Islet of Langerhans (tissue), 1 donor: ENCODE measurements at regions not wholly inside any gene's neighbourhood (a gene's known extent, or its start where the extent isn't known, plus 50 kb on each side); places are given as distances from the start of the nearest gene placed in this dataset.

Experiments
- FAIRE-seq: peaks from one replicate; lab custom pipeline; 2011; peaks lifted over from hg19 to GRCh38; lab: Jason Lieb, UNC

DNA sequence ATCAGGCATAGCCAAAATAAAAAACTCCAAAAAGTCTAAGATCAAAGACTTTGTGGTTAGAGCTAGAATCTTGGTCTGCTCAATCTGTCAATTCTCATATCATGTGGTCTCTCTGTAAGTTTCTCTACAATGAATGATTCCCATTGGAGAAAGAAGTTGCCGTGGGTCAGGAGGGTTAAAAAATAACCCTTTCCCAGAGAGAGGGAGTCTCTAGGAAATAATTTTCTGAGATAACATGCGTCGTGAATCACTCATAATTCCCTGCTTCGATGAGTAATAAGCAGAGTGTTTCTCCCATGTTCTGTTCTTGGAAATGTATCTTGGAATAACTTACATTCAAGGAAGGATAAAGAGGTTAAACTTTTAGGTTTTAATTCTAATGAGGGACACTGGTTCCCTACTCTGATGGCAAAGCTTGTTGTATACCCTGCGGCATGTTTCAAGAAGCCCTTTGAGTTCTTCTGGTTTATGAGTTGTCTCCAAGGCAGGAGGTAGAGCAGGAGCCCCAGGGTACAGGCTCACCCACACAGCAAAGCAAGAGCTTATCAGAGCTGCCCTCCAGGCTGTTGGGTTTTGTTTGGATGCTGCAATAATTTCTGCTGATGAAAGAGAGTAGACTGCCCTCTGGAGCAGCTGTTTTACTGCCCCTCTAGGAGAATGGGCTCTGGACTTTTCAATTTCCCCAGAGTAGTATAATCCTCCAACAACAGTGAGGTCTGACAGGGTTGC is 599.1 kb downstream of the QKI start:
- no peak for FAIRE-seq

DNA sequence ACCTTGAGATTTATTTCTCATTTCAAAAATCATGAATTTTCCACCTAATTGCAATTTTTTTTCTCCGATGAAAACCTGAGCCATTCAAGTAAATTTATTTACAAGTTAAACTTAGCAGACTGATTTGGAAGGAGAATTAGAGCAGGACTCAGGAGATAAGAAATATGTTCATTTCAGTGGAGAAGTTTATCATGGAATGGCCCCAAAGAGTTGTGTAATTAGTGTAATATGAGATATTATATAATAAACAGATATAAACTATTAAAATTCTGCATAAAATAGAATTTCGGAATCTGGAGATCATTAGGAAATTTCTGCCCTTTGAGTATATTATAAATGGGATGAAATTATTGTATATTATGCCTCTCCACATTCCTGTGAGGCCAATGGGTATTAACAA is 596.8 kb downstream of the QKI start:
- FAIRE-seq, result no peak

DNA sequence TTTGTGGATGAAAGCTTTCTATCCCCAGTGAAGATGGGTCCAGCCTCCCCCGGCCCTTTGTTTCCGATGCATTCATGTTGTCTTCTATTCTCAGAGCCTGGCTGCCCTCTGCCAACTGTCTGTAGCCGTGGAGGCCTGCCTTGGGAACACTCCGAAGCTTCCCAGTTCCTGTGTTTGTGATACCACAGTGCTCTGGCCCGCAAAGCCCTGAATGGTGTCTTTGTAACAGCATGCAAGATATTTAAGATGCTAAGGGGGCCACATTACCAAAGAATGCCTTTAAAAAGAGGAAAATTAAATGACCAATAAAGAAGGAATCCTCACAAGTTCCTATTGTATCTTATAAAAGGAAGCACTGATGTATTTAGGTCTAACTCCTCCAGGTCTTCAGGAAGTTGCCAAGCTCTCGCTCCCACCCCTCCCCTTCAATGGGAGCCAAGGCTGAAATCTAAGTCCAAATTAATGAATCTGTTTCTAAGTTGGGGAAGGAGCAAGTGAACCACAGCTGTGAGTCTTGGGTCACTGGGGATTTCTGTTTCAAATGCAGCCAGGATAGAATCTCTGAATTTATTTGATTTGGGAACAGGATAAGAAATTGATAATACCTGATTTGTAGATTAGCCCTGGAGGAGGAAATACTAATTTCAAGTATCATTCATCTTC is 596.1 kb downstream of the QKI start:
- FAIRE-seq, result no peak

DNA sequence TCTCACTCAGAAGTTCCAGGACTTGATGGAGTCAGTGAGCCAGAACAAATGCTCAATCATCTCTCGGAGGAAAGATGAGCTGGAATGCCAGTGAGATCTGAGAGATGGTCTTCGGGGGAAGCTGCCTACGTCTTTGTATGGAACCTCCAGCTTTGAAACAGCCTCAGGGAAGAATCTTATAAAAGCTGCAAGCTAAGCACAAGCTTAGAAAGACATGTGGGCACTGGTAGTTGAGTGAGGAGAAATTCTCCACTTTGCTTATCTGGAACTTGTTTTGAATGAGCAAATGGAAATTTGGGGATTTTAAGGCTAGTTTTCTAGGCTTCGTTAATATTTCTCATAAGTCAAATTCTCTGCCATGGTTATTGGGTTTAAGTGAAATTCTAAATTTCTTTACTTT is 594.4 kb downstream of the QKI start:
- FAIRE-seq, result no peak

DNA sequence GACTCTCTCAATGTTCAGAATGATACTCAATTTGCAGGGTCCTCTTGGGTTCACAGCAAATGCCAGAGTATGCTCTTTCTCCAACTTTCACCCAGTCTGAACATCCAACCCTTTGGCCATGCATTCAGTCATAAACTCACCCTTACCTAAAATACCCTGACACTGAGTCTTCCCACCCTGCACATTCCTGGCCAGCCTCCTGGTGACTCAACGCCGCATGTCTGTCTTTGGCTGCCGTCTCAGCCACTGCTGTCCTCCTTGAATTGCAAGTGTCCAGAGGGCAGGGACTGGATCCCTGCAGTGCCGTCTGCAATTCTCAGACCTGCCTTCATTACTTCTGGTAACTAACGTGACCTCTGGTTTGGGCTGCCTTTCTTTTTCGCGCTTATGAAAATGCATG is 593.4 kb downstream of the QKI start:
- no peak for FAIRE-seq

DNA sequence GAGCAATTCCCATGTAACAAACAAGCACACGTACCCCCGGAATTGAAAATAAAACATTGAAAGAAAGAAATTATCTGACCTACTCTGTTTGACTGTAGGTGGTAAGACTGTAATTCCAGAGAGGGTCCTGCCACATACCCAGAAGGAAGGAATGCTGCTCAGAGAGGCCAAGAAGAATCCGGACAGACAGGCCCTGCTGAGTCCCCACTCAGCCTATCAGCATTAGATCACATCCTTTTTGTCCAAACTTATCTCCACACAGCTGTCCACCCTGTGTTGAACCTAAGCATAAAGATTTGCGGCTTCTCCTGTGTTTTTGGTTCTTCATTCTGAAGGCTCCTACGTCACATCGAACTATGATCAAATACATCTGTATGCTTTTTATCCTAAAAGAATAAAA is 591.9 kb downstream of the QKI start:
- FAIRE-seq, result no peak

DNA sequence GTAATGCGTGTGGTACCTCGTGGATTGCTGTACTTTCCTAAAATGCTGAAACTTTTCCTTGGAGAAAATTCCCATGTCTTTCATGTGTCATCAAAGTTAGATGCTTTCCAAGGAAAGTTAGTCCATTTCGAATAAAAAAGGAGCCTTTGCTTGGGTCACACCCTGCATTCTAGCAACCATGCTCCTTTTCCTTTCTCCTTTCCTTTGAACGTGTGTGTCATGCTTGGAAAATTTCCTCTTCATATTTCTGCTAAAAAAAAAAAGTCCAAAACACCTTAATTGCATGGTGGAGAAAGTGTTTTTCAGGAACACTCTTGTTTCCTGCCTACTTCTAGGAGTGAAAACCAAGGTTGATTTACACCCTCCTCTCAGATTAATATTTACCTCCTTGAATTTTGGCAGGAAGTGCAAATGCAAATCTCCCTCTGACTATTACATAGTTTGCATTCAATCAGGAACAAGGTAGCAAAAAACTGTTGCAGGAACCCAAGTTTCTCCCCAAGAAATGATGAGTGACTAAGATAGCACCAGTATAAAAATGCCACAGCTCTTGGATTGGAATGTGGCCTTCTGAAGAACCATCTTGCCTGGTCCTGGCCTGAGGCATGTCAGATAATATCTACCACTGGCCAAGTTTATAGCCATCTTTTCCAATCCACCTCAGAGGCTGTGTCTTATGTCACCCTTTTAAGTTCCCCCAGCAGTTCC is 590.6 kb downstream of the QKI start:
- FAIRE-seq, result no peak

DNA sequence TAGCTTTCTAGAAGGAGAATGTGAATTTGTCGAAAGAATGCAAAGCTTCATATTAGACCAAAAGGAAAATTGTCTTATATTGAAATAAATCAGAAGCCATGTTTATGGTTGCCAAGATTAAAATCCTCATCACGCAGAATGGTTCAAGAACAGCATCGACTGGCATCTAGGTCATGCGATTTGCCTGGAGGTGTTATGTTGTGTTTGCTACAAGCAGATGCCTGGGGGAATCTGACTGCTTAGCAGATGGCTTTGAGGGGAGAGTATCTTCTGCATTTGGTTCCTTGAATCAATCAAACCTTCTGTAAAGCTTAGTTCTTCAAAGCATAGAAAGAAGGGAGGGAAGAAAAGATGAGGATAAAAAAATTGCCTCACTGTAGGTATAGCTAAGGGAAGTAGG is 585.8 kb downstream of the QKI start:
- no peak for FAIRE-seq

DNA sequence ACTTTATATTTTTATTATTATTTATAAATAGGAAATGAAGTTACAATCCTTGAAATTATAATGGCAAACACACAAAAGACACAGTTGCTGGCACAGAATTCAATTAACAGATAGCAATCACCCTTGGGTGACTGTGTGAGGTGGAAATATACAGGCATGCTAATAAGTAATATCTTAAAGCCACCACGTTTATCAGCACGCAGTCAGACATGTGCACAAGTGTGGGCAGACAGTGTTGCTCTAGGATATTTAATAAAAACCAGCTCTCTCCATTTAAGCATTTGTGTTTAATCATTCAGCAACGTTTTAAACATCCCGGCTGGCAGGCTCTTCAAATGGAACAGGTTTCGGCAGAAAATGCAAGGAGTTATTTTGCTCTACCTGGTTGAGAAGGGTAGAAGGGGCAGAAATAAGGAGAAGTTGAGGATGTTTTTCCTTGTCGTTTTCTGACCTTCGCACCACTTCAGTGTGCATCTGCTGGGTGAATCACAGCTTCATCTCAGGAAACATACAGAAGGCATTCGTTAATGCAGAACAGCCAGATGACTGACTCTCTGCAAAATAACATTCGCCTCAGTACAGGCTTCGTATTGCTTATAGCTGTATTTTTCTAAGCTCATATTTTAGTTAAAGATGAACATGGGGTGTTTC is 585.1 kb downstream of the QKI start:
- FAIRE-seq, result no peak

DNA sequence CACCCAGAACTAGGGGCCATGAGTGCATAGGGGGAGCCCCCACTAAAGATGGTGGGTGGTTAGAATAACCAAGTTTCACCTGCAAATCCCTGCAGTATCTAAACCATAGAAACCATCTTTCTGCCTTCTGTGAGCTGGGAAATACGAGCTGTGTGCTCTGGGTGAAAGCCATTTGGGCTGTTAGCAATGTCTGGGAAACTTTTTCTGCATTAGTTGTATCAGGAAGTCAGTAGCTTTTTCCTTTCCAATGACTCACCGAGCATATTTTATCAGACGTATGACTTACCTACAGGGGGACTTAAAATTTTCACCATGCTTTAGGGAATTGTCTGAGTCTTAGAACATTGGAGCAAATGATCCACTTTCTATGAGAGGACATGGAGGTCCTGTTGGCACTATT is 584.0 kb downstream of the QKI start:
- FAIRE-seq, result no peak

DNA sequence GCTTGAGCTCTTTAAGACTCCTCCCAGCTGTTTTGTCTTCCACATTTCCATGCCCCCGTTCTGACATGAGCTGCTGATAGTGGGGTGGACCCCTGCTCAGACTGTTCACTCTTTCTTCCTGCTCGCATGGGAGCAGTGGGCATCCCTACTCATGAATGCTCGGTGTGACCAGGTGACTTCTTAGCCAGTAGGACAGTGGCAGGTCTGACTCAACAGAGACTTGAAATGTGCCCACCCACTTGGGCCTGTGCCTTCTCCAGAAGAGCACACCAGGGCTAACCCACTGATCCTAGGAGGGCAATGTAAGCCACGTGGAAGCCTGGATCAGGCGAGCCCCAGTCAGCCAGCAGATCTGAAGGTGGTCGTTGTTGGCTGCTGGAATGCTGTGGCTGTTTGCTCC is 582.0 kb downstream of the QKI start:
- no peak for FAIRE-seq

DNA sequence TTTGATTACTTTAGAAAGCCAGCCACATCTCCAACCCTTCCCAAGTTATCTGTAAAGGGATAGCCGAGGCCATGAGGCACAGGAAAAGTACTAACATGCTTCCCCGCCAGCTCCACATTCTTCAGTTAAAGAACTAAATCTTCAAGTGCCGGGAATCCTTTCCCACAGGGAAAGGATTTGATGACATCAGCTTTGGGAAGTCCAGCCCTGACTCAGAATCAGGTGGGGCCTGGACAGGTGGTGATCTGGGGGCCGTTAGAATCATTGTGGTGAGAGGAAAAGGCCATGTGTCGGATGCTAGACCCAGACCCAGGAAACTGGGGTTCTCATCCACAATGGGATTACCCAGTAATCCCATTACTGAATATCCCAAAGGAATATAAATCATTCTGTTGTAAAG is 580.0 kb downstream of the QKI start:
- FAIRE-seq, result no peak

DNA sequence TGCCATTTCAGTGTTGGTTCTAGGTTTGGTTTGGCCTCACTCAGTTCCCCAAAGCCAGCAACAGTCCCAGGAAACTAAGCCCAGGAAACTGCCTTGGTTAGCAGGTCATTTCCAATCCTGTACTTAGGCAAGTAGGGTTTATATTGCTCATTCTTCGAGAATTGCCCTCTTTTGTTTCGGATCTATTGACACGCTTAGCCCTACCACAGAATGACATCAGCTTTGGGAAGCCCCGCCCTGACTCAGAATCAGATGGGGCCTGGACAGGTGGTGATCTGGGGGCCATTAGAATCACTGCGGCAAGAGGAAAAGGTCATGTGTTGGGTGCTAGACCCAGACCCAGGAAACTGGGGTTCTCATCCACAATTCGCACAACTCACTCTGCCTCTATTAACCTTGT is 578.2 kb downstream of the QKI start:
- FAIRE-seq, result no peak

DNA sequence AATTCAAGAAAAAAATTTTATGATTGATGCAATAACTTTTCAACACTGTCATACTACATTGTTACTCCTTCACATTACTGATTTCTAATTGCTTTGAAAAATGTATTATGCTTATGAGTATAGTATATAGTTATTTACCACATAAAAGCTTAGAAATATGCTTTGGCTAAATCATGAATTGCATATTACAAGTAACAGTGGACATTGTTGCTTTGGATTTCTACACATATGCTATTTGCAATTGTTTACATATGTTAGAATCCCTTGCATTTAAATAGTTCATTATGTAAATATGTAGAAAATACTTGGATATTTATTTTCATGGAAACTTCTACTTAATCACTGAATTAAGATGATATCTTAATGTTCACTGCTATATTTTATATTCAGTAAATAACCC is 577.5 kb downstream of the QKI start:
- FAIRE-seq, result no peak

DNA sequence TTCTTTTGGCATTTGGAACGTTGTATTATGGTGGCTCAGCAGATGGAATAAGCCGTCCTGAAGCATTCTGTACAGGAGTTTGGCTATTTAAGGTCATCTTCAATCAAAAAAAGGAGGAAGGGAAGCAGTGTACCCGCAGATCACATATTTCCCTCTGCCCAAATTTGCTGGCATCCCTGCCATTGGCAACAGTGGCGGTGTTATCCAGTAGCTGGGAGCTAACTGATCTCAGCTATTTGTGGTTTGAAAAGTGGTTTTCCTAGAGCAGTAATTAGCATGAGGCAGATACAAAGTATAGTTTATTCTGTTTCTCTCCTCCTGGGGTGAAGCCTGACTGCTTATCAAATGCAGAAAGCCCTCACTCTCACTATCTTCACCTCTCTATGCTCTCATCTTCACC is 576.8 kb downstream of the QKI start:
- FAIRE-seq, result no peak

DNA sequence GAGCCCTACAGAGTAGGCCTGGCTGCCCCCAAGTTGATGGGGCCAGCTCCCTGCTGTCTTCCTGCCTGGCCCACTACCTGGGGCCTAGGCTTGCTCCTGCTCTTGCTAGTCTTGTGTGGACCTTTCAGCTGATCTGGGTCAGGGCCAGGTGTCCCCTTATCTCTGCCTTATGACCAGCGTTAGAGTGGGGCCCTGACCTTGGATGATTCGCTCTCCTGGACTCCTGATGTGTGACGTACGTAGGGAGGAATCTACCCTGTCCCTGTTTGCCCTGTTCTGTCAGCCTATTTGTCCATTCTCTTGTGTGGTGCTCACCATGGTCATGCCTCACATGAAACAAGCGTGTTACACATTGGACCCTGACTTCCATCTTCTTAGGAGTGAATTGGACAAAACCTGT is 571.8 kb downstream of the QKI start:
- FAIRE-seq, result no peak

DNA sequence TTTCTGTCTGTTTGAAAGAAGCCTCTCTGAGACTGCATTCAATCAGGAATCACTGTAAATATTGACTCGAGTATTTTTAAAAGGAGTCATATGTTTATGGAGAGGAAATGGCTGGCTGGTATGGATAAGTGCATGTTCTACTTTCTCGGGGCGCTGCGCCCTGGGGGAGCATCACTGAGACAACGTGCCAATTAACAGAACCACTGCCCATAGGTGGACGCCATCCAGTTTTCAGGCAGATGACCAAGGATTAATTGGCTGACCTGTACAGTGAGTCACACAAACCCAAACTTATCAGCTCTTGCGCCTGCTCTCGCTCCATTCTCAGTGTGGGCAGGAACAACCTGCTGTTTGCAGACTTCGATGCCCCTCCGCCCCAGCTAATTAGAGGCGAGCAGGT is 571.2 kb downstream of the QKI start:
- peak; percentile 97 for FAIRE-seq

DNA sequence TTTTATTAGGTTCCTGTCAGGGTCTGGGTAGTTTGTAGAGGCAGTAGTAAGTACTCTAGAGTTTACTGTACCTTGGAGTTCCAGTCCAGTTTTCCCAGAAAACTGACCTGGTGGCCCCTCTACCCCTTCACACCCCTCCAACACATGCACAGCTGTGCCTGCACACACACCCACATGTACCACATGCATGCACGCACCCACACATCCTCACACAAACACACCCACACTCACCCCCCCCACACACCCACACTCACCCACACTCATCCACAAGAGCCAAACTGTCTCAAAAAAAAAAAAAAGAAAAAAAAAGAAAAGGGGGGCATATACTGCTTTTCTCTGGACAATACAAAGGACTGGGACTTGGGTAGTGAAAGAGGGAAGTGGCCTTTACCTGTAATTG is 570.5 kb downstream of the QKI start:
- FAIRE-seq, result no peak

DNA sequence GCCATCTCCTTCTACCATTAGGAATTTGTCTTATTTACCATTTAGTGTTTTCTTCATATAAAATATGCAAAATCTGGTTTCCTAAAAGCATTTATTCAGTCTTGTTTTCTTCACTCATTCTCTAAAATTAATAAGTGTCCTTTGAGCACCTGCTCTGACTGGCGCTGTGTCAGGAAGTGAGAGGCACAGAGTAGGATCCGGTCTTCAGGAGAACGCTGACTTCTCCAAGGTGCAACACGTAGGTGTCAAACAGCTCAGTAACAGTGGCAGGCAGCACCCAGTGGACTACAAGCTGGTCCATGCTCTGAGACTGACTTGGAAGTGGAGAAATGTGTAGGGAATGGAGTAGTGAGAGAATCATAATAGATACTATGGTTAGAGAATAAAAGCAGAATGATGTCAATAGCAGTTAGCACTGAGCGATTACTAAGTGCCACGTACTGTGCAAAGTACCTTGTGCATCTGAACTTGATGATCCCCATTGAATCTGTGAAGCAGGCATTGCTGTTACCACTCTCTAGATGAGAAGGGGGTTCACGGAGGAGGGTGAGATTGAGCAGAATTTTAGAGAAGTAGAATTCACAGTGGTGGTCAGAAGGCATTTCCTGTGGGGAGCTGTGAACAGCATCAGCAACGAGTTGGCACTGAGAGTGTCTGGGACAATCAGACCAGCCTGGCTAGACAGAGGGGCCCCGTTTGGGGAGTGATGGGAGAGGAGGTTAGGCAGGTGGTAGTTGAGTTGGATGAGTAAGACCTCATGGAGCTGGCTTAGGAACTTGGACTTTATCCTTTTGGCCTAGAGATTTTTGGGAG is 569.8 kb downstream of the QKI start:
- no peak for FAIRE-seq

DNA sequence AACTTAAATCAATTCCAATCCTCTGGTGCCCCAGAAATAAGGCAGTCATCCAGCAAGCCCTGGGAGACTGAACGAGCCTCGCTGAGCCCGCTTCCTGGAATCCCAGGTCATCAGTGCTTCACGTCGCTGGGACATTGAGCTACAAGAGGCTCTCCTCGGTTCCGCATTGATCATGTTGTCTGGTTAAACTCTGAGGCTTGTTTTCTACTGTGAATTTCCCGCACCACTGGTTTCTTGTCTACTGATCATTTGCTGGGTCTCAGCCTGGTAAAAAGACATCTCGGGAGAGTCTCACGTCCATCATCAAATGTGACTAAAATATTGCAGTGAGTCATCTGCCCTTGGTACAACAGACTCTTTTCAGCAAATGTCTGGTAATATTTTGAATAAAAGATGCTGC is 569.2 kb downstream of the QKI start:
- FAIRE-seq, result no peak

DNA sequence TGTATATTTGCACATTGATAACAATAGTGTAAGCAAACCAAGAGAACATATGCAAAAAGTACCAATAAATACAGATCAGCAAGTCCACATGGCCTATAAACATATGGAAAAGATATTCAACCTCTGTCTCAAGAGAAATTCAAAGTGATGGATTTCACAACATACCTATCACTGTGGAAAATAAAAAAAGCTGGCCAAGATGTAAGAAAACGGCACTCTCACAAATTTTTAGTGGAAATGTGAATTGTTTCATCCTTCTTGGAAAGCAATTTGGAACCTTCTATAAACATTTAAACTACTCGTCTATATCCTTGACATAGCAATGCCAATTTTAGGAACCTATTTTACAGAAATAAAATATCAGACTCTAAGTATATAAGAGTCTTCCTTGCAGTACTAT is 559.8 kb downstream of the QKI start:
- FAIRE-seq, result no peak
